Left renal cortex interstitium (tissue), 4 donors: ENCODE measurements at regions not wholly inside any gene's neighbourhood (a gene's known extent, or its start where the extent isn't known, plus 50 kb on each side); places are given as distances from the start of the nearest gene placed in this dataset.

Experiments used
- DNase-seq, 4 donors: peaks; one replicate each; pipeline ENCODE4 v3.0.0-alpha.2; 2013; ENCODE audit warnings: low read depth in 4 of 4, low spot score in 2 of 4, missing footprints in 1 of 4

DNA sequence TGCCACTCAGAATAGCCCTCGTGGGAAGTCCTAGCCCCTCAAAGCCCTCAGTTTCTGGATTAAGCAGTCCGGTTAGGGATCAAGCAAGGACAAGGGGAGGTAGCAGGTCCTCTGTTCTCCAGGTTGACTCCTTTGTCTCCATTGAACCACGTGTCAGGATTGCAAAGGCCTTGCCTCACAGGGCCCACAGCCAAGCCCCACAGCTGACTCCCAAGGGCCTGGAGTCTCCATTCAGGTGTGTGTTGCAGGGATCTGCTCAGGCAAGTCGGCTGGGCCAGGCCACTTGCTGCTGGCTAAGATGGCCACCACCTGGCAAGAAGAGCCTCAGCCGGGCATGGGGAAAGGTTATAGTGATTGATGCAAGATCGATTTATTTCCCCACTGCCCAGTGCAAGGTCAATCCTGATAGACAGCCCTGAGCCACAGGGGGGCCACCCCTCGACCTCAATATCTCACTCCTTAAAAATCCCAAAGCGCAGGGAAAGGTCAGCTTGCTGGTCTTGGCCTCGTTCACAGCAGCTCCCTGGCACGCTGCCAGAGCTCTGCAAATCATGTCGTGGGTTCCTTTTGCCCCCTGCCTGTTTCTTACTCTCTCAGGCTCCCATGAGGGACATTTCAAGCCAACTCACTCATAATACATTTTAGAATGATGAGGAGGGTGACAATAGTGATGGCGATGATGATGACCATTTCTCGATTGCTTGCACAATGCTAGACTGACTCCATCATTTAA, 75.9 kb downstream of the EDN3 start:
- no peak for DNase-seq

DNA sequence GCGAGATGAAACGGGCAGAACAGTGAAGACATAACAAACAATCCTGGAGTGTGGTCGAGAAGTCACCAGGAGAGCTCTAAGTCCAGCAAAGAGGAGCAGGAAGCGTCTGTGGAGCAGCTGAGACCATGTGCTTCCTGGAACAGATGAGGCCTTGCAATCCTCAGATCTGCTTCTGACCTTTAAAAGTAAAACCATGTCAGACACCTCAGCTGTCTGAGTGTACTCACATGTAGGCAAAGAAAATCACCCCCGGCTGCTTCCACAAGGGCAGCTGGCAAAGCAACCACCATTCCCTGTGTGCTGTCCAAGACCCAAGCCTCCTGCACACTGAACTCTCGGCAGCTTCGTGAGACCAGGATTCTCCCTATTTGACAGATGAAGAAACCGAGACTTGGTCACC, 76.6 kb downstream of the EDN3 start:
- no peak for DNase-seq

DNA sequence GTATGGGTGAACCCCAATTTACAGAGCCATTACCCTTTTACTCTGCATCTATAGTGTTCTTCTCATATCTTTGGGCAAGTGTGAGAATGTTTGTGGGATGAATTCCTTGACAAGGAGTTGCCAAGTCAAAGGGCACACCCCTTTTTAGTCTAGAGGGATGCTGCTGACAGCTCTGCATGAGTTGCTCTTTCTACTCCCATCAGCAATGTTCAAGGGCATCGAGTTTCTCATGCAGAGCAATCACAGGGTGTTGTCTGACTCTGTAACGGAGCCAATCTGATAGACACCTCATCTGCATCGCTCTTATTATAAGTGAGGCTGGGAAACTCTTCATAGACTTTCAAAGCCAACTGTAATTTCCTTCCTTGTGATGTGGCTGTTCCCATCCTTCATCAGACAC, 77.4 kb downstream of the EDN3 start:
- DNase-seq, result no peak

DNA sequence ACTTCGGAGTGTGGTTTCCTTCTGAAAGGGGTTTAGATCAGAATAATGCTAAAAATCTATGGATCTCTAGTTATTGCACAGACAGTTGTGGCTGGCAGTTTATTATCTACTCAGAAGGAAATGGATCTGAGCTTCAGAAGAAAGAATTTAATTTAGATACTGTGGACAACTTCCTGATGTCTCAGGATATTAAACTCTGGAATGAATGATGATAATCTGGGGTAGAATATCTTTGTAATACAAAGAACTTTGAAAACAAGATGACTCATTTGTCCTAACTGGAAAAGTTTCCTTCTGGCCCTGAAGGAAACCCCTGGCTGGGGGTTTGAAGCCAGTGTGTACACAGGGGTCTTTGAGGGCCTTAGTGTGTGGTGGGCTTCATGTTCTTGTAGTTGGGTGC, 78.0 kb downstream of the EDN3 start:
- no peak for DNase-seq

DNA sequence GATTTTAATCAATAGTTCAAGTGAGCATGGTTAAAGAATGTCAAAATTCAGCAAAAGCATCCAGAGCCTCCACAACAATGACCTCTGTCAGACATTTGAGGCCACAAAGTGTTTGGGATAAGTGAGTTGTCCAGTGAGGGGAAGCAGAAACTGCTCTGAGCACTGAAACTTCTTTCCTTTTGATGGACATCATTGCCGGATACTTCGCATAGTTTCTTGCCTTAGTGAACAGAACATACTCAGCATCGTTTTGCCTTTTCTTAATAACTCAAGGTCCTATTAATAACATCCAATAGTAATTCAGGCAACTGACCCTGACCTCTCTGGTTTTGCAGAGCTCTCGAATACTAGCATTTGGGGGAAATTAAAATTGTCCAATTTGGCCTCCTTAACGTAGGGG, 78.6 kb downstream of the EDN3 start:
- DNase-seq, result no peak

DNA sequence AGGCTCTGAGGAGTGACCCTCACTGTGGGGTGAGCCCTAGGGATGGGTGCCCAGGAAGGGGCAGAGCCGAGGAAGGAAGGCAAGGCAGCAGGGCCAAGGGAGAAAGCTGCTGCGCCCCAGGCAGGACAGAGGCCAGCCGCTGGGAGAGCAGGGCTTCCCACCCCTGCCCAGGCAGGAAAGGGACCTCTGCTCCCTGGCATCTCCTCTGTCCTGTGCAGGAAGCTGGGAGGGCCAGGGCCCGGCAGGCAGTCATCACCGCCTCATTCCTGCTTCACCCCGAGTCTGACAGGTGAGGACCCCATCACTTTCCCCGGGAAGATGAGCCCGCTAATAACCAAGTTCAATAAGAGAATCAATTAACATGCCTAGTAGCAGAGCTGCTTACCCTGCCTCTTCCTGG, 81.3 kb downstream of the EDN3 start:
- no peak for DNase-seq

DNA sequence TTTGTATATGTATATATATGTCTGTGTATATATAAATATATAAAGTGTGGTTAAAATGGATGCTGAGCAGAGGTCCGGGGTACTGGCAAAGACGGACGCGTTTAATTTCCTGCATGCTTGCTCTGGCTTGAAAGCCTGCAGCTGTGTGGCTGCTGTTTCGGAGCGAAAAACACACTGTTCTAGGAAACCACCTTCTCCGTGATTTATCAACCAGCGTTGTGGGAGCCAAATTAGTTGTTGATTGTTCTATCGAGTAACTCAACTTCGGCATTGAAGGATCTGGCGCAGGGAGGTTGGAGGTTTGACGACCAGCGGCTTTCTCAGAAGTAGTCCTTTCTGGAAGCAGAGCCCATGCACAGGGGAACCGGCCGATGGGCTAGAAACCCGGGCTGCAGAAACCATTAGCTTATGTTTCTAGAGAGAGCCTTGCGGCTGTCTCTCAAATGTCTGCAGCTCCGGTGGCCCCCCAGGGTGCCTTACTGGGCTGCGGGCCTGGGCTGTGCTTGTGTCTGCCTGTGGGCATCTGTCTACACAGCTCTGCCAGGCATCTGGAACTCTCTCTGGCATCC, 81.8 kb downstream of the EDN3 start:
- no peak for DNase-seq

DNA sequence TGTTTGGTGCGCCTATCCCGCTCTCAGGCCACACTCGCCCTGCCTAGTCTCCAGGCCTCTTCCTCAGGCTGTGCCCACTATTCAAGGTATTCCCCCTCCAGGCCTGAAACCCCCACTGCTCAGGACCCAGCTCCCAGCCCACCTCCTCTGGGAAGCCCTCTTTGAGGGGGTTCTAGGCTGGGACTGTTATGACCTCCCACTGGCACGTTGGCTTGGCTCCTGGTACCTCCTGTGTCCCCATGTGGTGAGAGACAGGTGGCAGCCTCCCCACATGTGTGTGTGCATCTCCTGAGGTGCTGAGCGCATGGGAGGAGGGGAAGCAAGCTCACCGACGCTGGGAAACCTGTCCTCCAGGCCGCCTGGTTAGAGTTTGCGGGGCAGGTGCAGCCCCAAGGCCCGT, 82.5 kb downstream of the EDN3 start:
- DNase-seq, result no peak

DNA sequence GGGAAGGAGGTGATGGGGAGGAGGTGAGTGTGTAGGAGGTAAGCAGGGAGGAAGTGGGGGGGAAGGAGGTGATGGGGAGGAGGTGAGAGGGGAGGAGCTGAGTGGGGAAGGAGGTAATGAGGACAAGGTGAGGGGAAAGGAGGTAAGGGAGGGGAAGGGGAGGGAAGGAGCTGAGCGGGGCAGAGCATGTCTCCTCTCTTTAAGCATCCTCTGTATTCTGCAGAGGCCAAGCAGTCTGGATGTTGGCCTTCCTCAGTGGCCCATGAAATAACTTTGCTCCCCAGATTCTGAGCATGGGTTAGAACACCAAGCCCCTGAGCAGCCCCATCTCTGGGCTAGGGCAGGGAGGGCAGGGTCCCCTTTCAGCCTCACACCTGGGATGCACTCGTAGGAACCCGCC, 84.6 kb downstream of the EDN3 start:
- no peak for DNase-seq

DNA sequence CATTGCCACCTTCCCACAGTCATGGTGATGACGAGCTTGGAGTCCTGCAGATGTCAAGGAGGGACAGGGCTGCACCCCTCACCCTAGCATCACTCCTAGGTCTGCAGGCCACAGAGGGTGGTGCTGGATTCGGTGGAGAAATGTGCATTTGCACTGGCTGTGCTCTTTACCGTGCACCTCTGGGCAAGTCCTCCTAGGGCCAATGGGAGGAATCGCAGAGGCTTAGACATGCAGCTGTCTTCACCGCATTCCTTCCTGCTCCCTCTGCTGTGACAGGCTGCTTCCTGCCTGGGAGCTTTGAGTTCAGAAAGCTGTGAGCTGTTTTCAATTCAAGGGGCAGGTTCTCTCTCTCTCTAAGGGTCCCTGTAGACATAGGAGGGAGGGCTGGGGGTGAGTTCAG, 85.1 kb downstream of the EDN3 start:
- DNase-seq, result no peak

DNA sequence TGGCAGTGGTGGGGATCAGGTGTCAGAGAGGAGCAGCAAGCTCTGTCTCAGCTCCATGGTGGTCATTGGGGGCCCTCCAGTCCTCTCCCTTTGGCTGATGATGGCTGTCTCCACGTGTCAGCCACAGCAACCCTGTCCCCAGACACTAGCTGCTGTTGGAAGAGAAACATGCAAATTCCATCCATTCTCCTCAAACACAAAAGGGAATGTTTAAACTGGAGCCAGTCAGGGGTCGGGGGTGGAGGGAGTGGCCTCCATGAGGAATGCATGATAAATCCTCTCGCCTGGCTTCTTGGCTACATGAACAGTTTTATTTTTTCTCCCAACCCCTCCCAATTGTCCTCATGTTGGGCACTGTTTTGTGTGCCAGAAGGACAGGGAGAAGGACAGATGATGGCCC, 86.4 kb downstream of the EDN3 start:
- no peak for DNase-seq

DNA sequence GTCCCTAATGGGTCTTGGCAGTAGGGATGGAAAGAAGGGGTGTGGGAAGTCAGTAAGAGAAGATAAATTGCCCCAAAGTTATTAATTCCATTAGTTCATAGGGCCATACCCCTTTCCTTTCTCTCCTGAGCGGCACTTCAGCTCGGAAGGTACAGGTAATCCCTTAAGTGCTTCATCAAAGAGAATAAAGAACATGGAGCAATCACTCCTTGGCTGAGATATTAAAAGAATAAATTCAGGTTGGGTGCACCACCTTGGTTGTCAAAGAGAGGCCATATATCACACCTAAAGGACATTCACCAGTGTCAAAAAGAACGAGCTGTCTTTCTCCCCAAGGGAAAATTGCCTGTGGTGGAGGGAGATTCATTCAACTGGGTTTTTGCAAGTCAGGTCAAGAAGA, 87.5 kb downstream of the EDN3 start:
- no peak for DNase-seq

DNA sequence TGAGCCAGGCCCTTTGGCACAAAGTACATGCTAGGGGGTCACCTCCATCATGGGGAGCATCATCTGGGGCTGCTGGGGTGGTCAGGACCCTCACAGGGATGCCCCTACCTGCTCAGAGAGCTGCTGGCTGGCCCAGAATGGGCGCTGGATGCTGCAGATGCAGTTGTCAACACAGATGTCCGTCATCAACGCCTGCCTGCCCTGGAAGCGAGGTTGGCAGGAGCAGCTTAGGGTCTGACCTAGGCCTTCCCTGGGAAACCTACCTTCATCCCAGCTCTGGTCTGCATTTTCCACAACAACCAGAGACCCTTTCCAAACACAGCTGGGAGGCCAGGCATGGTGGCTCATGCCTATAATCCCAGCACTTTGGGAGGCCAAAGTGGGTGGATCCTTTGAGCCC, 88.0 kb downstream of the EDN3 start:
- DNase-seq, result no peak

DNA sequence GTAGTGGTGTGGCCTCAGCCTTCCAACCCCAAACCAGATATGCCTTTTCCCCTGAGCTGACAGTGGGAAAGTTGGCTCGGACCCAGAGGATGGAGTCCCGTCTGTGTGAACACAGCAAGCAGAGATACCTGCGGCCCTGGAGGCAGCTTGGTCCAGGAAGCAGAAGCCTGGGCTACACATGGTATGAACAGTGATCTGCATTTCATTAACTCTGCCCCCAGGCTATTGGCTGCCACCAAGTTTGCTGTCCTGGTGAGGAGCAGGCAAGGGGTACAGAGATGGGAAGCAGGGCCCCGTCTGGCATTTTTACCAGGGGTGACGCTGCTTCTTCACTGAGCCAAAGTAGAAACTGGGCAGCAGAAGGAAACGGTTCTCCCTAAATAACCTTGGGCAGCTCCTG, 90.0 kb downstream of the EDN3 start:
- no peak for DNase-seq

DNA sequence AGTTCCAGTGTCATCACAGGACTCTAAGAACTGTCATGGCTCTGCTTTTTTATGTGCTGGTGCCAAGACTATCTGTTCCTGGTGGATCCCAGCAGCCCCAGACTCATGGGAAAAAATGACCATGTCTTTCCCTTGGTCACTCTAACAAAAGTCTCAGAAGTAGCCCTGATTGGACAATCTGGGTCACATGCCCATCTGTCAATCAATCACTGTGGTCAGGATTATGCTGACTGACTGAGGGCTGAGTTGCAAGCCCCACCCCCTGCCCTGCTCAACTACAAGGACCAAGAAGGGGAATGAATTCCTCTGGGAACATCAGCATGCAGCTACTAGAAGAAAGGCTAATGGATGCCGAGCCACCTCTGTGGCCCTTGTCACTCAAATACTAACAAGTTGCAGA, 91.6 kb downstream of the EDN3 start:
- no peak for DNase-seq

DNA sequence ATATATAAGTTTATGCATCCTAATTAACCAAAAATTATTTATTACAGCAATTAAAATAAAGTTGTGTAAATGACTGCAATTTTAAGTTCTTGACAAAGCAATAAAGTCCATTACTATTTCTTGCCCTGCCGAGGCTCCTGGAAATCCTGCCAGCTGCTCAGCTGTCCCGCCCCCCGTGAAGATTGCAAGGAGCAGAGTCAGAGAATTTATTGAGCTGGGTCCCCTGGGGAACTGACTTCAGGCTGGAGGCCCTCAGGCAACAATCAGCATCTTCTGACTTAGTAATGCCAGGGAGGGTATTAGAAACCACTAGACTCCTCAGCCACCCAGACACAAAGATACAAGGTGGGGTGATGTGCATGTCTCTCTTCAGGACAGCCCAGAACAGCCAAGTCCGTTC, 92.3 kb downstream of the EDN3 start:
- no peak for DNase-seq

DNA sequence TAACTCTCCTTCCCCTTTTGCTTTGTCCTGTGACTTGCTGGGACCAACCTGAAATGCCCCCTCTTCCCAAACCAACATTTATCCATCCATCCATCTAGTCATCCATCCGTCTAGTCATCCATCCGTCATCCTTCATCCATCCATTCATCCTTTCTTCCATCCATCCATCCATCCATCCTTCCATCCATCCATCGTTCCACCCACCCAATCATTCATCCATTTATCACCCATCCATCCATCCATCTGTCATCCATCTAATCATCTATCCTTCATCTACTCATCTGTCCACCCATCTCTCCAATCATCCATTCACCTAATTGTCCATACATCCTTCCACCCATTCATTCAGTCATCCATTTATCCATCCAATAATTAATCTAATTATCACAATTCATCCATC, 92.7 kb downstream of the EDN3 start:
- DNase-seq, result no peak

DNA sequence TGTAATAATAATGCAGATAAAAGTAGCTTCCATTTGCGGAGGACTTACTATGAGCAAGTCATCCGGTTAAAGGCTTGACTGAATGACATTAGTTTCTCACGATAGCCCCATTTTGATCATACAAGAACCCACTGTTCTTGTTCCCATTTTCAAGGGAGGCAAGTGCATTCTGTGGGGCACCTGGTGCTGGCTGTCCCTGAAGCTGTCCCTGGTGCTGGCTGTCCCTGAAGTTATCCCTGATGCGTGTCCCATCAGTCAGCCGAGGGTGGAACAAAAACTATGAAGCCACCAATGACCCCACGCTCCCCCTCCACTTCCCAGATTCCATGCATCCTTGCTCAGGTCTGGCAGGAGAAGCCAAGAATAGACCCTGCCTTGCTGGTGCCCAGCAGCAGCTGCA, 95.3 kb downstream of the EDN3 start:
- no peak for DNase-seq

DNA sequence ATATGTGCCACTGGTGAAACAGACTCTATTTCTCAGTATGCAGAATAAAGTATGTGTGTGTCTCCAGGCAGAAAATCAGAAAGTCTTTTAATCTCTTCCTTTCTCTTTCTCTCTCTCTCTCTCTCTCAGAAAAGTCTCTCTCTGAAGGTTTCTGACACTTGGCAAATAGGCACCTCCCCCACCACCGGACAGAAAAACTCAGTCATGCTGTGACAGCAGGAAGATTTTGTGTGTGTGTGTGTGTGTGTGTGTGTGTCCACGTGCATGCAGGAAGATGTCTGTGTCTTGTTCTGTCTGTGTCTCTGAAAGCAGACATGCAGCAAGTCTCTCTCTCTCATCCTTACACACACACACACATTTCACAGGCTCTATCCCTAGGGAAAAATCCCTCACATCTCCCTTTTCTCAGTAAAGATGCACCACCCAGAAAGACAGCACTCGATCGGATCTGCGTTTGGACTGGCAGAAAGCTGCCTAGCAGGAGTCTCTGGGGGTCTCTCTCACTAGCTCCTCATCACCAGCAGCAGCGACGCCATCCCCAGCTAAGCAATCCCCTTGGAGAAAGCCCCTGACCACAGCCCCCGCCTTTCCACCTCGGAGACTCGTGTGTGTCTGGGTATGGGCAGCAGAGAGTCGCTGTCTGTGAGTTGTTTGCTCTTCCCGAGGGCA, 98.3 kb downstream of the EDN3 start:
- DNase-seq, result no peak

DNA sequence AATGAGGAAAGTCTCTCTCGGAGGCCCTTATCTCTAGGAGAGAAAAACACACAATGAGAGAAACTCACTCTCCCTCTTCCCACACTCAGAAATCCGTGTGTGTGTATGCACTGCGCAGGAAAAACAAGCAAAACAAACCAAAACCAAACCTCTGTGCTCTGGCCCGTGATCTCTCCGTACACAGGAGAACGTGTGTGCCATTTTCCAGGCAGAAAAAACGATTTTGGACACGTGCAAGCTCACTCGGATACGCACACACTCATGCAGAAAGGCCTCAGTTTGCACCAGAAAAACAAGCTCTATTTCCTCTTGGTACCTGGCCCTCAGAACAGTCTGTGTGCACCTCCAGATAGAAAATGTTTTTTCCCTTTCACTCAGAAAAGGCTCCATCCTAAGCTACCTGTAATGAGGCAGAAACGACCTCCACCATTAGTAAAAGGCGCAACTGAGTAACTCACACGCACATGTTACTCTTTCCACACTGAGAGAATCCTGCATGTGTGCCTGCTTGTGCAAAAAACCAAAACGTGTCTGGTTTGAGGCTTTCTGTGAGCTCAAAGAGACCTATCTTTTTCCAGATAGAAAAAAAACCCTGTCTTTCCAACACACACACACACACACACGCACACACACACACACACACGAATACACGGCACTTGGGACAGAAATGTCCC, 99.2 kb downstream of the EDN3 start:
- no peak for DNase-seq

DNA sequence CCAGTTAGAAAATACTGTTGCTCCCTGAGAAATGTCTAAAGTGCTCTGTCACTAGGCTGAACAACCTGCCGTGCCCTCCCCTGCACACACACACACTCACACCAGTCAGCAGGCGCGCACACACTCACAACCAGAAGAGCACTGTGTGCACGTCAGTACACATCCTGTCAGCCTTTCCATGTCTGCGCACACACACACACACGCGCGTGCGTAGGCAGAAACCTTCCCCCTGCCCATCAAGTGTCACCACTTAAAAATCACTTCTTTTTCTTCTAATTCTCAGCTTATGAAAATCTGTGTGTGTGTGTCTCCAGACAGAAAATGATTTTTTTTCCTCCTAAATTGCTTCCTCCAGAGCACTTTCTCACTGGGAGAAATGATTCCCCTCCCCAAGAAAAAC, 100.3 kb downstream of the EDN3 start:
- DNase-seq, result no peak

DNA sequence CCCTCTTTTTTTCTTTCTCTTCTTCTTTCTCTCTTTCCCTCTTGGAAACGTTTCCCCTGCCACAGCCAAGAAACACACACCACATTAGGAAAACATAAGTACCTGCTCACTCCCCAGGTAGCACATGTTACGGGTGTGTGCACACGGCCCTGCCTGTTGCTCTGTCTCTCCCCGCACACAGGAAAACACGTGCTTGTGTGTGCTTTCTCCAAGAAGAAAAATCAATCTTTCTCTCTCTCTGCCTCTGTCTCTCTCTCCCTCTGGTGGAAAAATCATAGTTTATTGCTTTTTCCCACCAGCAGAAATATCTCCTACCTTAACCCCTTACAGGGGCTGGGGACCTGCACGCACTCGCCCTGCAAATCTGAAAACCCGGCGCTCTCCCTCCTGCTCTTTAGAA, 102.3 kb downstream of the EDN3 start:
- no peak for DNase-seq
